NB4 (cell line): ENCODE measurements at regions not wholly inside any gene's neighbourhood (a gene's known extent, or its start where the extent isn't known, plus 50 kb on each side); places are given as distances from the start of the nearest gene placed in this dataset.
"Not testable (repeated sequence)": the region's sequence is repeated elsewhere in the genome, so short reads cannot be mapped to it uniquely, and the experiment has no call there.

ENCODE experiments used
- CTCF ChIP-seq: IDR thresholded peaks from one replicate; pipeline ENCODE4 v1.5.1; 2012; ENCODE audit warnings: low read depth, low read length
- MYC ChIP-seq: IDR thresholded peaks from 2 replicates; pipeline ENCODE4 v1.6.1; 2011; ENCODE audit warnings: low read depth, low read length

DNA sequence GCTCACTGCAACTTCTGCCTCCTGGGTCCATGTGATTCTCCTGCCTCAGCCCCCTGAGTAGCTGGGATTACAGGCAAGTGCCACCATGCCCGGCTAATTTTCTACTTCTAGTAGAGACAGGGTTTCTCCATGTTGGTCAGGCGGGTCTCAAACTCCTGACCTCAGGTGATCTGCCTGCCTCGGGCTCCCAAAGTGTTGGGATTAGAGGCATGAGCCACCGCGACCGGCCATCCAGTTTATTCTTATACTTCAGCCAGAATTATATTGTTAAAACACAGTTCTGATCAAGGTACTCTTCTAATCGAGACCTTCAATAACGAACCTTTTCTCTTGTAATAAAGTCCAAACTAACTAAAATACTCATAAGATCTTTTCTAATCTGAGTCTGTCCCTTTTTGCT is 119.6 kb upstream of the FAR2 start:
- TF ChIP-seq MYC, CTCF: not testable (repeated sequence)
